GM12873 (cell line): ENCODE measurements at regions not wholly inside any gene's neighbourhood (a gene's known extent, or its start where the extent isn't known, plus 50 kb on each side); places are given as distances from the start of the nearest gene placed in this dataset.

Experiments
- TF ChIP-seq, protein P1 (sequence below): IDR thresholded peaks from 2 replicates; pipeline ENCODE4 v1.5.1; 2012; ENCODE audit warnings: low read depth, mild to moderate bottlenecking, moderate library complexity, low read length, control low read depth; ENCODE audit not compliant: insufficient read depth; ENCODE audit errors: missing control alignments

DNA sequence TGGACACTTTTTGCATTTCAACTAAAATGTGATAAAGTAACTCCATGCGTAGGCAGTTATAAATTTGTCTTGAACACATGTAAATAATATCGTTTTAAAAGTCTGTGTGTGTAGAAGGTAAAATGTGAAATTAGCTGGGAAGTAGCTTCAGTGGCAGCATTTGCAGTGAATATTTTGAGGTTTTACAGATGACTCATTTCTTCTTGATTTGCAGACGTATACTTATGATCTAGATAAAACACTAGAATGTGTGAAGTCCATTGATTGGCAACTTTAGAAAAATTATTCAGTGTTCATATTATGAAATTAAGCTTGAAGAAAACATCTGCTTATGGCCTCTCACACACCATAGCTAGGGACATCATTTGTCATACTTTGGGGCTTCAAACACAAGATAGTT, 788.6 kb upstream of the NOVA1 start:
- TF ChIP-seq, protein P1, sequence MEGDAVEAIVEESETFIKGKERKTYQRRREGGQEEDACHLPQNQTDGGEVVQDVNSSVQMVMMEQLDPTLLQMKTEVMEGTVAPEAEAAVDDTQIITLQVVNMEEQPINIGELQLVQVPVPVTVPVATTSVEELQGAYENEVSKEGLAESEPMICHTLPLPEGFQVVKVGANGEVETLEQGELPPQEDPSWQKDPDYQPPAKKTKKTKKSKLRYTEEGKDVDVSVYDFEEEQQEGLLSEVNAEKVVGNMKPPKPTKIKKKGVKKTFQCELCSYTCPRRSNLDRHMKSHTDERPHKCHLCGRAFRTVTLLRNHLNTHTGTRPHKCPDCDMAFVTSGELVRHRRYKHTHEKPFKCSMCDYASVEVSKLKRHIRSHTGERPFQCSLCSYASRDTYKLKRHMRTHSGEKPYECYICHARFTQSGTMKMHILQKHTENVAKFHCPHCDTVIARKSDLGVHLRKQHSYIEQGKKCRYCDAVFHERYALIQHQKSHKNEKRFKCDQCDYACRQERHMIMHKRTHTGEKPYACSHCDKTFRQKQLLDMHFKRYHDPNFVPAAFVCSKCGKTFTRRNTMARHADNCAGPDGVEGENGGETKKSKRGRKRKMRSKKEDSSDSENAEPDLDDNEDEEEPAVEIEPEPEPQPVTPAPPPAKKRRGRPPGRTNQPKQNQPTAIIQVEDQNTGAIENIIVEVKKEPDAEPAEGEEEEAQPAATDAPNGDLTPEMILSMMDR: no peak

DNA sequence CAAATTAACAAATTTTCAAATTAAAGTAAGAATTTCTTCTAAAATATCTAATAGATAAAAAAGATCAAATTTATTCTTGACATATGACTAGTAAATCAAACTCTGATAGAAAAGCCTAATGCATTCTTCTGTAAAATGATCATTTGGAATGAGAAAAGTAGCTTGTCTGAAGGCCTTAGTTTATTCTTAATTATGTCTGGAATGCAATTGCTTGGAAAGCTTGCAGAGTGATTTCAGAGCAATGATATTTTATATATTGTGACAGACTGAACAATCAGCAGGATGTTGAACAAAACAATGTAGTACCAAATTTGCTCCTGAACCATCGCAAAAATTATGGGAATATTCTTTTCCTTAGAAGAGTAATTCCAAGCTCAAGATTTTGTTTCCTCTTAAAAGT, 789.6 kb upstream of the NOVA1 start:
- TF ChIP-seq, protein P1: no peak

- TF ChIP-seq, protein P1: no peak
Measured at GRCh38 chr14:27389402-27389801, 791.6 kb upstream of the NOVA1 start.

- TF ChIP-seq, protein P1: no peak
Measured at GRCh38 chr14:27390155-27390554, 792.3 kb upstream of the NOVA1 start.

DNA sequence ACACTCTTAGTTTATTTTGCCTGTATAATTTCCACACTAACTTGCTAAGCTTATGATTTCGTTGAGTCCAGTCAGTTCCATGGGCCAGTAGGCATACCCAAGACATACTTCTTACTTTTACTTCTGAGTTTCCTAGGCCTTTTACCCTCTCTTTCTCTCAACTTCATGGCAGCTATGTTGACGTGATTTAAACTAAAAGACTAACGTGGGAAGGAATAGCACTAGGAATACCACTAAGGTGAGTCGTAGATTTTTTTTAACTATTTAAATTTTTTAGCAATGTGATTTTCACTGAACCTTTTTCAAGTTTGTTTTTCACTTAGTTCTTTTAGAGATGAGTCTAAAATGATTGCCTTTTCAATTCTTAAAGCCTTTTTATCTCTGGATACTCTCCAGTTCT, 793.5 kb upstream of the NOVA1 start:
- TF ChIP-seq, protein P1: no peak

DNA sequence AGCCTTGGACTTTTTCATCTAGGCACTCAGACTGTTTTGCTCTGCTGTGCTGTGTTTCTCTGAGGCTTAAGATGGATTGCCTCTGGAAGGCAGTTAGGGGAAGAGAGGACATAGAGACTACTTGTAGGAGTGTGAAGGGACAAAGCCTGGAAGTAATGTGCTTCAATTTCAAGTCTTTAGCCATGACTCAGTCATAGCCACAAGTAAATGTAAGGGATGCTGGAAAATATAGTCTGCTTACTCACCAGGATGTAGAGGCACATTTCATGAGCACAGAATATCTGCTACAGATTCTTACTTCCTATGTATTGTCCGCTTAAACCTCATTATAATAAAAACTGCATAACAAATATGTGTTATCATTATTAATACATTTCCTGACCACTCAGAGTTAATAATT, 794.3 kb upstream of the NOVA1 start:
- TF ChIP-seq, protein P1: no peak

- TF ChIP-seq, protein P1: no peak
Measured at GRCh38 chr14:27409944-27410343, 812.1 kb upstream of the NOVA1 start.
